ENCODE measurements at regions not wholly inside any gene's neighbourhood (a gene's known extent, or its start where the extent isn't known, plus 50 kb on each side); places are given as distances from the start of the nearest gene placed in this dataset.
"Not testable (repeated sequence)": the region's sequence is repeated elsewhere in the genome, so short reads cannot be mapped to it uniquely, and the experiment has no call there.

DNA sequence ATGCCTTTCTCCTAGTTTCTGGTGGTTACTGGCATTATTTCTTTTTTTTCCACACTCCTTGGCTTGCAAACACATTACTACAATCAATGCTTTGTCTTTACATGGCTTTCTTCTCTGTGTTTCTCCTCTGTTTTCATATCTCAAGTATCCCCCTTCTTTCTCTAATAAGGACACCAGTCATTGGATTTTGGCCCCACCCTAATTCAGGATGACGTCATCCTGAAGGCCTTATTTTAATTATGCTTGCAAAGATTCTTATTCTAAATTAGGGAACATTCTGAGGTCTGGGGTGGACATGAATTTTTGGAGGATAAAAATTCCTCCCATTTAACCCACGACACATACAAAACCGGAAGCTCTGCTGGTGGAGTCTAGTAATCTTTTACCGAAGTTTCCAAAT is 1556.6 kb downstream of the DPP10 start:
- H3K27me3 ChIP-seq, result no peaks in the 10 kb centered on the region
- DNase-seq (no peak), ATAC-seq (no peak)
- in situ Hi-C loops (cut with MboI; ENCODE audit: low sequenced_read_pairs in 4 of 4) (no loop called here), intact Hi-C loops (cut with DNase I; ENCODE audit: low total_unique reads) (no loop called here)
- H3K4me1 ChIP-seq, result no peaks in the 10 kb centered on the region
- TF ChIP-seq POLR2A (IDR thresholded peaks at IDR 0.05) (no peak), CTCF (IDR thresholded peaks at IDR 0.05 in 4 of 5, conservative IDR thresholded peaks at IDR 0.05 in 1 of 5) (no peak)
- no peak overlapping the region for H3K4me3 ChIP-seq
- H3K36me3 ChIP-seq, result no peaks in the 10 kb centered on the region
- no peaks in the 10 kb centered on the region for H3K9me3 ChIP-seq
- H3K27ac ChIP-seq, result no peak overlapping the region

DNA sequence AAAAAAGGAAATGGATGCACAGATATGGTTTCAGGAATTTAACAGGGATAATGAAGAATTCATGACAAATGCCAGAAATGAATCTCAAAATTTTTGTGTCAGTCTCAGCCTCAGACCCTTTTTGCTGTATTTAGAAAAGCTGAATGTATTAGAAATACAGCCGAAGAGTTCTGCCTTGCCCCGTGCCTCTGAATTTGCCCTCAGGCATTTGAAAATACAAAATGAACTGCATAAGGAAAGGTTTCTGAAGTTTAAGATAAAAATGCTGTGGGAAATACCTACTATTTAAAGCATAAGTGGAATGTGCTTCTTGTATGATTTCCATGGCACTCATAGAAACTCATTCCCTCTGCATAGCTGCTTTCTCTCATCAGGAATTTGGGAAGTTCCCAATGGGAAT is 1580.6 kb downstream of the DPP10 start:
- no peaks in the 10 kb centered on the region for H3K36me3 ChIP-seq
- TF ChIP-seq POLR2A (IDR thresholded peaks at IDR 0.05) (no peak), CTCF (IDR thresholded peaks at IDR 0.05 in 4 of 5, conservative IDR thresholded peaks at IDR 0.05 in 1 of 5) (no peak)
- H3K27me3 ChIP-seq, result no peaks in the 10 kb centered on the region
- no peaks in the 10 kb centered on the region for H3K4me1 ChIP-seq
- no peak for ATAC-seq
- intact Hi-C loops (cut with DNase I; ENCODE audit: low total_unique reads), result no loop called here
- DNase-seq, result no peak
- H3K4me3 ChIP-seq, result no peak overlapping the region
- H3K9me3 ChIP-seq, result no peaks in the 10 kb centered on the region
- H3K27ac ChIP-seq, result no peak overlapping the region
- in situ Hi-C loops (cut with MboI; ENCODE audit: low sequenced_read_pairs in 4 of 4), result no loop called here

DNA sequence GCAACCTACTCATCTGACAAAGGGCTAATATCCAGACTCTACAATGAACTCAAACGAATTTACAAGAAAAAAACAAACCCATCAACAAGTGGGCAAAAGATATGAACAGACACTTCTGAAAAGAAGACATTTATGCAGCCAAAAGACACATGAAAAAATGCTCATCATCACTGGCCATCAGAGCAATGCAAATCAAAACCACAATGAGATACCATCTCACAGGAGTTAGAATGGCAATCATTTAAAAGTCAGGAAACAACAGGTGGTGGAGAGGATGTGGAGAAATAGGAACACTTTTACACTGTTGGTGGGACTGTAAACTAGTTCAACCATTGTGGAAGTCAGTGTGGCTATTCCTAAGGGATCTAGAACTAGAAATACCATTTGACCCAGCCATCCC is 1596.3 kb downstream of the DPP10 start:
- H3K4me3 ChIP-seq; H3K9me3 ChIP-seq; ATAC-seq; DNase-seq; H3K36me3 ChIP-seq; in situ Hi-C loops (cut with MboI; ENCODE audit: low sequenced_read_pairs in 4 of 4); H3K4me1 ChIP-seq; H3K27ac ChIP-seq; intact Hi-C loops (cut with DNase I; ENCODE audit: low total_unique reads); H3K27me3 ChIP-seq: not testable (repeated sequence)

DNA sequence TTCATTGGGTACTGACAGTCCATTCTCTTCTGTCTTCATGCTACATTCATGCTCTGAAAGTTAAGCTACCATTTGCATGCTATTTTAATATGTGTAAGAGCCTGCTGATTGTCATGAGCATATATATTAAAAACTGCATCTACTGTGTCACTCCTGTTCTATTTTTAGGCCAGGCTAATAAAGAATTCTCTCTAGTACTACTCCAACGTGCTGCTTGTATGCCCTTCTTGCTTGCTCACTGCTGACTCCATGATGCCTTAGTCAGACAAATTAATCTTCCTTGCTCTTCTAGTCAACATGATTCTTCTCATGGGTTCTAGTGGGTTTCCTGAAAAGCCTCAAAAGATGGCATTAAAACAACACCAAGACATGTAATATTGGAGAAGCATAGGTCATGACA is 1600.1 kb downstream of the DPP10 start:
- Histone ChIP-seq H3K27ac (no peak overlapping the region), H3K27me3 (no peaks in the 10 kb centered on the region), H3K36me3 (no peaks in the 10 kb centered on the region), H3K4me1 (no peaks in the 10 kb centered on the region), H3K9me3 (no peaks in the 10 kb centered on the region), H3K4me3 (no peak overlapping the region)
- in situ Hi-C loops (cut with MboI; ENCODE audit: low sequenced_read_pairs in 4 of 4), result no loop called here
- intact Hi-C loops (cut with DNase I; ENCODE audit: low total_unique reads), result no loop called here
- ATAC-seq (no peak), DNase-seq (no peak)
- TF ChIP-seq CTCF (IDR thresholded peaks at IDR 0.05 in 4 of 5, conservative IDR thresholded peaks at IDR 0.05 in 1 of 5) (no peak), POLR2A (IDR thresholded peaks at IDR 0.05) (no peak)

- ATAC-seq (no peak), DNase-seq (no peak)
- Histone ChIP-seq H3K4me1 (no peaks in the 10 kb centered on the region), H3K4me3 (no peak overlapping the region), H3K27ac (no peak overlapping the region), H3K9me3 (no peaks in the 10 kb centered on the region), H3K36me3 (no peaks in the 10 kb centered on the region), H3K27me3 (no peaks in the 10 kb centered on the region)
- intact Hi-C loops (cut with DNase I; ENCODE audit: low total_unique reads), result no loop called here
- in situ Hi-C loops (cut with MboI; ENCODE audit: low sequenced_read_pairs in 4 of 4), result no loop called here
- TF ChIP-seq CTCF (IDR thresholded peaks at IDR 0.05 in 4 of 5, conservative IDR thresholded peaks at IDR 0.05 in 1 of 5) (no peak), POLR2A (IDR thresholded peaks at IDR 0.05) (no peak)
Measured at GRCh38 chr2:116057538-116057937, 1615.1 kb downstream of the DPP10 start.
